ENCODE measurements at regions not wholly inside any gene's neighbourhood (a gene's known extent, or its start where the extent isn't known, plus 50 kb on each side); places are given as distances from the start of the nearest gene placed in this dataset.

GRCh38 chr5:36530215-36530614 lies 76.2 kb upstream of the SLC1A3 start:
- TF ChIP-seq POLR2A (IDR thresholded peaks at IDR 0.05; ENCODE audit: low read depth) (no peak), POLR2AphosphoS5 (IDR thresholded peaks at IDR 0.05) (no peak), CTCF (IDR thresholded peaks at IDR 0.05) (no peak)

Data from esophagus muscularis mucosa (tissue), 3 donors.